ENCODE measurements at regions not wholly inside any gene's neighbourhood (a gene's known extent, or its start where the extent isn't known, plus 50 kb on each side); places are given as distances from the start of the nearest gene placed in this dataset.
"Not testable (repeated sequence)": the region's sequence is repeated elsewhere in the genome, so short reads cannot be mapped to it uniquely, and the experiment has no call there.

DNA sequence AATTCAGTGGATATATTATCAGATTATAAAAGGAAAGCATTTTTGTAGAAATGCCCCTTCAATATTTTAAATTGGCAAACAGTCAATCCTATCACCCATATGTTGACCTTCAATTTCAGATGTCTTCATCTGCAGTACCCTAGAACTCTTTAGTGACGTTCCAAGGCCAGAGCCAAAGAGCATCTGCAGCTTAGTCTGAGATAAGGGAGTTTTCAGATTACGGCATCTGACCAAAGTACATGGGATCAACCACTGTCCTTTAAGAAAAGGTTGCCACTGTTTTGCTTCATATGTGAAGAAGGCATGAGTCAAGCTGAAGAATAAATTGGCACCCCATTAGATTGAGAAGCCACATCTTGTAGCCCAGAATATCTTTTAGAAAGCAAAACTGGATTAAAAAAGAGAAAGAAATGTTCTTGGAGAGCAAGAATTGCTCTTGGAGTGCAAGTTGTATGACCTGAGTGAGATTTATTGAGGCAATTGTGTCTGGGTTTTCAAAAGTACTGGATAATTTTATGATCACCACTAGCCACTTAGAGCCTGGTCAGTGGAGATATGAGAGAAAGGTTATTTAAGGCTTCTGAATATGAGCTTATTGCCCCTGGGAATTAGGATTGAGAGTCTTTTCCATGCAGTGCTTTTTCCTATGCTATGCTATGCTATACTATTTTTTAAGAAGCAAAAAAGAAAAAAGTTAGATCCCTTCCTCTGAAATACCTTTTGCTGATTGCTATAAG lies 251.9 kb upstream of the NR3C2 start:
- Mint-ChIP-seq H3K36me3 (ENCODE audit: low read depth) (no peaks in the 10 kb centered on the region), H3K9me3 (no peaks in the 10 kb centered on the region), H3K27ac (no peak overlapping the region), H3K27me3 (no peaks in the 10 kb centered on the region), H3K4me3 (no peak overlapping the region), H3K4me1 (ENCODE audit: low read depth) (no peaks in the 10 kb centered on the region)

DNA sequence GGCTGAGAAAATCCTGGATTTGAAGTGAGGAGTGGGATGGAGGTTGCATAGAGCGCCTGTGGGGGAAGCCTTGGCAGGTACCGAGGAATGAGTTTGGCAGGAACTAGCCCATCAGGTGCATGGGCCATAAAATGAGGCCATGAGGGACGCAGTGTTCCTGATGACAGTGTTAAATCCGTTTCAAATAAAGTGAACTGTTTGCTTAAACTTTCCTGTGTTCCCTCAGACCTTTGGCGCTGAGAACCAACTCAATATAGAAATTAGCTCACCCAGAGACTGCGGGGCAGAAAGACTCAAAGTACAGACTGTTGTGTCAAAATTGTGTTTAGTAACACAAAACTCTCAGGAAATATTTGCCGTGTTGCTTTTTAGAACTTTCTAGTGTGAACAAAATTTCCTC lies 250.0 kb upstream of the NR3C2 start:
- Mint-ChIP-seq H3K4me1 (ENCODE audit: low read depth) (no peaks in the 10 kb centered on the region), H3K27me3 (no peaks in the 10 kb centered on the region), H3K36me3 (ENCODE audit: low read depth) (no peaks in the 10 kb centered on the region), H3K4me3 (no peak overlapping the region), H3K9me3 (no peaks in the 10 kb centered on the region), H3K27ac (no peak overlapping the region)

DNA sequence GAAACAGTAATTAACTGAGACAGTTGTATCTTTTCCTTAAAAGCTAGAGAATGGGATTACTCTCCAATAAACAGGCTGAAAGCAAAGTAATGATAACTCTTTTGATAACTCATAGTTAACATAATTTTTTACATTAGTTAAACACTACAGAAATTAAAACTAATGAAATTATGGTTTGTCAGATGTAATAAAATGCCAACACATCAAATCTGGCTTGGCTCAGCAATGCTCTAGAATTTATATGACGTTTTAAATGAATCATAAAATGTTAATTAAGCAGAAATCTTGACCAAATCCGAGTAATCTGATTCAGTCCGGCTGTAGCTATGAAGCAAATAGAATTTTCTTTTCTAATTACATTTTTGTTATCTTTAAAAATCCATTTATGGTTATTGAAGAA lies 244.2 kb upstream of the NR3C2 start:
- Mint-ChIP-seq H3K36me3 (ENCODE audit: low read depth) (no peaks in the 10 kb centered on the region), H3K9me3 (no peaks in the 10 kb centered on the region), H3K4me3 (no peak overlapping the region), H3K4me1 (ENCODE audit: low read depth) (no peaks in the 10 kb centered on the region), H3K27ac (no peak overlapping the region), H3K27me3 (no peaks in the 10 kb centered on the region)

DNA sequence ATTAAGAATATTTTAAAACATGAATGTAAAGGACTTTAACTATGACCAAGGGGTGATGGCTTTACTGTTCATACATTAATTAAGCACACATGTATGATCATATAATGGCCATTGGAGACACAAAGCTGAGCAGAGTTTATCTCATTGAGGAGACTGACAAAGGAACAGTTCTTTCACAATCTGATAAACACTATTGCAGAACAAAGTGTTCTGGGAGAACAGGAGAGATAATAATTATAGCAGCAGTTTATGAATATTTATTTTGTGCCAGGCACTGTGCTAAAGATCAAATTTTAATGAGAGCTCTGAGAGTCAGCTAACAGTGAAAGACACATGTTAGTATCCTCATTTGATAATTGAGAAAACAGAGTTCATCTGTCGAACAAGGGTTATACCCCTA lies 242.4 kb upstream of the NR3C2 start:
- no peaks in the 10 kb centered on the region for H3K9me3 Mint-ChIP-seq
- no peak overlapping the region for H3K27ac Mint-ChIP-seq

GRCh38 chr4:148680884-148681283 lies 238.7 kb upstream of the NR3C2 start:
- Mint-ChIP-seq H3K36me3 (ENCODE audit: low read depth) (no peaks in the 10 kb centered on the region), H3K9me3 (no peaks in the 10 kb centered on the region), H3K4me1 (ENCODE audit: low read depth) (no peaks in the 10 kb centered on the region), H3K27ac (no peak overlapping the region), H3K27me3 (no peaks in the 10 kb centered on the region), H3K4me3 (no peak overlapping the region)

More for the DNA sequence above, 242.4 kb upstream of the NR3C2 start:
- Mint-ChIP-seq H3K4me3 (no peak overlapping the region), H3K27me3 (no peaks in the 10 kb centered on the region), H3K36me3 (ENCODE audit: low read depth) (no peaks in the 10 kb centered on the region), H3K4me1 (ENCODE audit: low read depth) (no peaks in the 10 kb centered on the region)

DNA sequence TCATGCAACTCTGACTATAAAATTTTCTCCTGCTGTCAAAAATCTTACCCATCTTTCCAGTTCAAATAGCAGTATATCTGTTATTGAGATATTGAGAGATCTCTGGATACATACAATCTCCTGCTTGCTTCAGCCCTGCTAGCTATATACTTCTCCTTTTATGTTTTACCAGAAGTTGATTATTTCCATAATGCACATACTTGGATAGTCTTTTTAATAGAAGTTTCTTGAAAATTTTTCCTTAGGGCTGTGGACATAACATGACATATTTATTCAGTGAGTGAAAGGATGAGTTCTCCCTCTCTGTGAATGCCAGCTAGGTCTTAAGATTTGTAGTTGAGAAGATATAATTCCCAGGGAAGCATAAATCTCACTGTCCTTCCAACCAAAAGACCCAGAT lies 234.1 kb upstream of the NR3C2 start:
- H3K27me3 Mint-ChIP-seq: no peaks in the 10 kb centered on the region
- H3K27ac Mint-ChIP-seq: no peak overlapping the region
- H3K4me3 Mint-ChIP-seq: no peak overlapping the region
- H3K9me3 Mint-ChIP-seq: no peaks in the 10 kb centered on the region
- no peaks in the 10 kb centered on the region for H3K4me1 Mint-ChIP-seq (ENCODE audit: low read depth)
- H3K36me3 Mint-ChIP-seq (ENCODE audit: low read depth): no peaks in the 10 kb centered on the region

DNA sequence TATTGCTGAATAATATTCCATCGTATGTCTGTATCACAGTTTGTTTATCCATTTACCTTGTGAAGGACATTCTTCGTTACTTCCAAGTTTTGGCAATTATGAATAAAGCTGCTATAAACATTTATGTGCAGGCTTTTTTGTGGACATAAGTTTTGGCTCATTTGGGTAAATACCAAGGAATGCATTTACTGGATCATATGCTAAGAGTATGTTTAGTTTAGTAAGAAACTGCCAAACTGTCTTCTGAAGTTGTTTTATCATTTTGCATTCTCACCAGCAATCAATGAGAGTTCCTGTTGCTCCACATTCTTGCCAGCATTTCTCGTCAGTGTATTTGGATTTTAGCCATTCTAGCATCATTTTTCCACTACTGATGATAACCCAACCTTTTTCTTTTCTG lies 232.7 kb upstream of the NR3C2 start:
- no peak overlapping the region for H3K4me3 Mint-ChIP-seq
- no peaks in the 10 kb centered on the region for H3K4me1 Mint-ChIP-seq (ENCODE audit: low read depth)
- H3K36me3 Mint-ChIP-seq (ENCODE audit: low read depth): no peaks in the 10 kb centered on the region
- H3K9me3 Mint-ChIP-seq: no peaks in the 10 kb centered on the region
- H3K27ac Mint-ChIP-seq: no peak overlapping the region
- H3K27me3 Mint-ChIP-seq: no peaks in the 10 kb centered on the region

DNA sequence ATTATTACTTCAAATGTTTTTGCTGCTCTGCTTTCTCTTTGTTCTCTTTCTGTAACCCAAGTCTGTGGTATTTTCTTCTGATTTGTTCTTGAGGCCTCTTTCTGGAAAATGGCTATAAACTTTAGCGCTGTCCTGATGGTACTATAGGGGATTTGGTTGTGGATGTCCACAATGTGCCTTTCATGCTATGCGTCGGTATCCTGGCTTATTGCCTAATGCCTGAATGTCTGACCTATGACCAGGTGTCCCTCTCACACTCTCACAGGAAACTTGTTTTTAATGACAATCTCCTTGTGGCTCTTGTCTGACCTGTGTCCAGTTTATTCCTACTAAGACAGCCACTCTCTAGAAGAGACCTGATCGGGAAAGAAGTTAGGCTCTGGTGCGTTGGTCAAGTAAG lies 222.4 kb upstream of the NR3C2 start:
- Mint-ChIP-seq H3K27ac (no peak overlapping the region), H3K4me1 (ENCODE audit: low read depth) (no peaks in the 10 kb centered on the region)

DNA sequence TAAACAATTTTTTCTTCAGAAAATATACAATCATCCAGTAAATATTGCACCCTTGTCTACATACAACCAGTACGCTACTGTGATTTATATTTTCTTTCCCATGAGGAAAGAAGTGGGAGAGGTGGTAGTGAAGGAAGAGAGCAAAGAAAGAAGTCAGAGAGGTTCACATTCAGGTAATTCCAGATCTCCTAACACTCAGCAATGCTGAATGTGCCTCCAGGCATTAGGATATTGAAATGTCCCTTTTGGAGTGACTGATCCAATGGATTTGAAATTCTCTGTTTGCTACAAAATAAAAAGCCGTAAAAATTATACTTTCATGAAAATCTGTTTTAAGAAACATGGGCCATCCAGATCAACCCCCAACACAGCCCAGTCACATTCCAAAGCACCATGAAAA lies 211.9 kb upstream of the NR3C2 start:
- Mint-ChIP-seq H3K4me3 (no peak overlapping the region), H3K36me3 (ENCODE audit: low read depth) (no peaks in the 10 kb centered on the region), H3K27ac (no peak overlapping the region), H3K9me3 (no peaks in the 10 kb centered on the region), H3K4me1 (ENCODE audit: low read depth) (no peaks in the 10 kb centered on the region), H3K27me3 (no peaks in the 10 kb centered on the region)

More for the DNA sequence above, 222.4 kb upstream of the NR3C2 start:
- H3K27me3 Mint-ChIP-seq: no peaks in the 10 kb centered on the region
- H3K9me3 Mint-ChIP-seq: peaks cover 4% of the 10 kb centered on the region
- no peak overlapping the region for H3K4me3 Mint-ChIP-seq
- H3K36me3 Mint-ChIP-seq (ENCODE audit: low read depth): no peaks in the 10 kb centered on the region

GRCh38 chr4:148653681-148654080 lies 211.5 kb upstream of the NR3C2 start:
- no peaks in the 10 kb centered on the region for H3K27me3 Mint-ChIP-seq
- H3K9me3 Mint-ChIP-seq: no peaks in the 10 kb centered on the region
- no peaks in the 10 kb centered on the region for H3K36me3 Mint-ChIP-seq (ENCODE audit: low read depth)
- H3K4me3 Mint-ChIP-seq: no peak overlapping the region
- no peaks in the 10 kb centered on the region for H3K4me1 Mint-ChIP-seq (ENCODE audit: low read depth)
- H3K27ac Mint-ChIP-seq: no peak overlapping the region

GRCh38 chr4:148651991-148652390 lies 209.8 kb upstream of the NR3C2 start:
- Mint-ChIP-seq H3K4me1 (ENCODE audit: low read depth) (no peaks in the 10 kb centered on the region), H3K27ac (no peak overlapping the region), H3K27me3 (no peaks in the 10 kb centered on the region), H3K4me3 (no peak overlapping the region), H3K36me3 (ENCODE audit: low read depth) (no peaks in the 10 kb centered on the region), H3K9me3 (no peaks in the 10 kb centered on the region)

- Mint-ChIP-seq H3K4me1 (ENCODE audit: low read depth) (no peaks in the 10 kb centered on the region), H3K9me3 (no peaks in the 10 kb centered on the region), H3K27ac (no peak overlapping the region), H3K36me3 (ENCODE audit: low read depth) (no peaks in the 10 kb centered on the region), H3K4me3 (no peak overlapping the region), H3K27me3 (no peaks in the 10 kb centered on the region)
These were observed 207.6 kb upstream of the NR3C2 start for GRCh38 chr4:148649652-148650331.

DNA sequence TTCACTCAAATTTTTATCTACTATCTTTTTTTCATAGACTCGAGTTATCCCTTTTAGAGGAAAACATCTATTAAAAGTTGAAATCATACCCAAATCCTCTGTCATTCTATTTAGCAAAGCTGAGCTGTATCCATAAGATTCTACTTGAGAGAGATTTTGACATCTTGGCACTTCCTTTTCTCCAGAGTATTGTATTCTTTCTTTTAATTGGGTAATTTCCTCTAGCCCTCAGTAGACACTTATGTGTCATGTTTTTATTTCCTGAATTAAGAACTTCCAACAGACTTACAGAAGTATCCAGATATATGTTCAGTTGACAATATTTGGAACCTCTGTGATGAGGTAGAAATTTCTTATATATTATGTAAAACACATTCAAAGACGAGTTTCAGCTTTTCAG lies 201.6 kb upstream of the NR3C2 start:
- Mint-ChIP-seq H3K27ac (no peak overlapping the region), H3K27me3 (no peaks in the 10 kb centered on the region), H3K4me1 (ENCODE audit: low read depth) (no peaks in the 10 kb centered on the region)

GRCh38 chr4:148642907-148643306 lies 200.7 kb upstream of the NR3C2 start:
- H3K4me3 Mint-ChIP-seq: no peak overlapping the region
- H3K27ac Mint-ChIP-seq: no peak overlapping the region
- no peaks in the 10 kb centered on the region for H3K4me1 Mint-ChIP-seq (ENCODE audit: low read depth)
- H3K36me3 Mint-ChIP-seq (ENCODE audit: low read depth): peaks cover 4% of the 10 kb centered on the region
- H3K27me3 Mint-ChIP-seq: no peaks in the 10 kb centered on the region
- H3K9me3 Mint-ChIP-seq: peaks cover 9% of the 10 kb centered on the region

More for the DNA sequence above, 201.6 kb upstream of the NR3C2 start:
- Mint-ChIP-seq H3K4me3 (no peak overlapping the region), H3K9me3 (peaks cover 6% of the 10 kb centered on the region), H3K36me3 (ENCODE audit: low read depth) (peaks cover 4% of the 10 kb centered on the region)

GRCh38 chr4:148638079-148638478 lies 195.9 kb upstream of the NR3C2 start:
- peaks cover 24% of the 10 kb centered on the region for H3K9me3 Mint-ChIP-seq
- H3K27me3 Mint-ChIP-seq; H3K4me3 Mint-ChIP-seq; H3K27ac Mint-ChIP-seq; H3K36me3 Mint-ChIP-seq (ENCODE audit: low read depth); H3K4me1 Mint-ChIP-seq (ENCODE audit: low read depth): not testable (repeated sequence)

- H3K27ac Mint-ChIP-seq; H3K4me3 Mint-ChIP-seq; H3K27me3 Mint-ChIP-seq; H3K4me1 Mint-ChIP-seq (ENCODE audit: low read depth); H3K36me3 Mint-ChIP-seq (ENCODE audit: low read depth): not testable (repeated sequence)
- peaks cover 24% of the 10 kb centered on the region for H3K9me3 Mint-ChIP-seq
These were observed 195.2 kb upstream of the NR3C2 start for GRCh38 chr4:148637453-148637852.
